ENCODE measurements at regions not wholly inside any gene's neighbourhood (a gene's known extent, or its start where the extent isn't known, plus 50 kb on each side); places are given as distances from the start of the nearest gene placed in this dataset.

GRCh38 chr12:107169200-107169599 is 75.9 kb upstream of the CRY1 start:
- peak; percentile 13 for DNase-seq (ENCODE audit: low spot score)
- H3K9me3 ChIP-seq: no peaks in the 10 kb centered on the region
- WGBS: 53% methylated on average over 6 of the region's 6 CpGs
- intact Hi-C loops (cut with DNase I): no loop called here
- H3K36me3 ChIP-seq: no peaks in the 10 kb centered on the region
- no peaks in the 10 kb centered on the region for H3K4me1 ChIP-seq (replicated peaks)
- H3K27ac ChIP-seq: no peak overlapping the region
- H3K4me3 ChIP-seq: no peak overlapping the region
- H3K27me3 ChIP-seq (replicated peaks; ENCODE audit: insufficient read depth): no peaks in the 10 kb centered on the region
- TF ChIP-seq CTCF (IDR thresholded peaks at IDR 0.05): no peak
- no peak for TF ChIP-seq POLR2AphosphoS5 (IDR thresholded peaks at IDR 0.05)
- TF ChIP-seq POLR2A (IDR thresholded peaks at IDR 0.05): no peak

- Histone ChIP-seq H3K9me3 (no peaks in the 10 kb centered on the region), H3K4me3 (no peak overlapping the region), H3K27ac (no peak overlapping the region), H3K4me1 (replicated peaks) (peaks cover 3% of the 10 kb centered on the region), H3K27me3 (replicated peaks; ENCODE audit: insufficient read depth) (no peaks in the 10 kb centered on the region), H3K36me3 (no peaks in the 10 kb centered on the region)
- TF ChIP-seq POLR2A (IDR thresholded peaks at IDR 0.05) (no peak), CTCF (IDR thresholded peaks at IDR 0.05) (no peak), POLR2AphosphoS5 (IDR thresholded peaks at IDR 0.05) (no peak)
- intact Hi-C loops (cut with DNase I): no loop called here
- 81% methylated on average over 5 of the region's 5 CpGs for WGBS
- no peak for DNase-seq (ENCODE audit: low spot score)
These were observed 85.4 kb upstream of the CRY1 start for GRCh38 chr12:107178776-107179175.

GRCh38 chr12:107179871-107180270 is 86.5 kb upstream of the CRY1 start:
- intact Hi-C loops (cut with DNase I): no loop called here
- no peak overlapping the region for H3K27ac ChIP-seq
- no peak overlapping the region for H3K4me3 ChIP-seq
- H3K27me3 ChIP-seq (replicated peaks; ENCODE audit: insufficient read depth): no peaks in the 10 kb centered on the region
- 76% methylated on average over 1 of the region's 1 CpG for WGBS
- DNase-seq (ENCODE audit: low spot score): no peak
- H3K36me3 ChIP-seq: no peaks in the 10 kb centered on the region
- peaks cover 3% of the 10 kb centered on the region for H3K4me1 ChIP-seq (replicated peaks)
- TF ChIP-seq CTCF (IDR thresholded peaks at IDR 0.05) (no peak), POLR2A (IDR thresholded peaks at IDR 0.05) (no peak)
- H3K9me3 ChIP-seq: no peaks in the 10 kb centered on the region

- Histone ChIP-seq H3K27me3 (replicated peaks; ENCODE audit: insufficient read depth) (no peaks in the 10 kb centered on the region), H3K36me3 (no peaks in the 10 kb centered on the region), H3K27ac (no peak overlapping the region), H3K9me3 (no peaks in the 10 kb centered on the region), H3K4me3 (no peak overlapping the region), H3K4me1 (replicated peaks) (peaks cover 3% of the 10 kb centered on the region)
- DNase-seq (ENCODE audit: low spot score): no peak
- 68% methylated on average over 1 of the region's 1 CpG for WGBS
- intact Hi-C loops (cut with DNase I): no loop called here
- no peak for TF ChIP-seq POLR2A (IDR thresholded peaks at IDR 0.05)
- TF ChIP-seq CTCF (IDR thresholded peaks at IDR 0.05): no peak
- no peak for TF ChIP-seq POLR2AphosphoS5 (IDR thresholded peaks at IDR 0.05)
These were observed 86.9 kb upstream of the CRY1 start for GRCh38 chr12:107180272-107180671.

- H3K27me3 ChIP-seq (replicated peaks; ENCODE audit: insufficient read depth): no peaks in the 10 kb centered on the region
- no peak overlapping the region for H3K4me3 ChIP-seq
- H3K4me1 ChIP-seq (replicated peaks): no peaks in the 10 kb centered on the region
- no peaks in the 10 kb centered on the region for H3K9me3 ChIP-seq
- WGBS: 29% methylated on average over 5 of the region's 5 CpGs
- no peak for TF ChIP-seq CTCF (IDR thresholded peaks at IDR 0.05)
- no peak for TF ChIP-seq POLR2AphosphoS5 (IDR thresholded peaks at IDR 0.05)
- TF ChIP-seq POLR2A (IDR thresholded peaks at IDR 0.05): no peak
- intact Hi-C loops (cut with DNase I): no loop called here
- H3K27ac ChIP-seq: no peak overlapping the region
- H3K36me3 ChIP-seq: no peaks in the 10 kb centered on the region
- DNase-seq (ENCODE audit: low spot score): no peak
These were observed 91.1 kb upstream of the CRY1 start for GRCh38 chr12:107184359-107184930.
